Loucy (cell line): ENCODE measurements at regions not wholly inside any gene's neighbourhood (a gene's known extent, or its start where the extent isn't known, plus 50 kb on each side); places are given as distances from the start of the nearest gene placed in this dataset.

ENCODE experiments used
- CTCF ChIP-seq: fragments of 200-600 bp; sonication (generic); conservative IDR thresholded peaks from 2 replicates; pipeline ENCODE4 v1.5.1; 2014; ENCODE audit warnings: mild to moderate bottlenecking, antibody characterized with exemption, low read length
- EZH2phosphoT487 ChIP-seq: fragments of 200-600 bp; IDR thresholded peaks from 2 replicates; pipeline ENCODE4 v1.6.1; 2018; ENCODE audit warnings: antibody characterized with exemption, mild to moderate bottlenecking, moderate library complexity, borderline replicate concordance

DNA sequence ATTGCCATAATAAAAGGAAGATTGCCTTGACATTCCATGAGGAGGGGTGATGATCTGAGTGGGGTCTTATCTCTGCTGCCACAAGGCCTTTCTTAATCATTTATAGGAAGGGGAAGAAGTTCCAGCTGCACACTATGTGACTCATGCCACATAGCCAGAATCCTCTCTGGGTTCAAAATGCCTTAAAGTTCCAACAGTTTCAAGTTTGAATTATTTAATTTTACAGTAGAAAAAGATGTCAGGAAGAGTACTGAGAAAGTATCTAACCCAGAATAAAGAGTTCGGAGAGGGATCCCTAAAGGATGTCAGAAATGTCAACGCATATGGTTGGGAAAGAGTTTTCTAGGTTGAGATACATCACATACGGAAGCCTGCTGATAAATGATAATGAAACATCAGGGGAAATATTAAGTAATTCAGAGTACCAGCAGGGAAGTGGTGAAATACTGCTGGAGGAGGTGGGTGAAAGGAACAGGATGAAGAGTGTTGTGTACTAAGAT lies 999.9 kb downstream of the TSN start:
- no peak for TF ChIP-seq CTCF
- TF ChIP-seq EZH2phosphoT487: no peak
